ENCODE measurements at regions not wholly inside any gene's neighbourhood (a gene's known extent, or its start where the extent isn't known, plus 50 kb on each side); places are given as distances from the start of the nearest gene placed in this dataset.

- DNase-seq: no peak
Measured at GRCh38 chr4:12791536-12791935, 692.6 kb downstream of the RAB28 start.

GRCh38 chr4:12787261-12787660 lies 696.9 kb downstream of the RAB28 start:
- no peak for DNase-seq

DNA sequence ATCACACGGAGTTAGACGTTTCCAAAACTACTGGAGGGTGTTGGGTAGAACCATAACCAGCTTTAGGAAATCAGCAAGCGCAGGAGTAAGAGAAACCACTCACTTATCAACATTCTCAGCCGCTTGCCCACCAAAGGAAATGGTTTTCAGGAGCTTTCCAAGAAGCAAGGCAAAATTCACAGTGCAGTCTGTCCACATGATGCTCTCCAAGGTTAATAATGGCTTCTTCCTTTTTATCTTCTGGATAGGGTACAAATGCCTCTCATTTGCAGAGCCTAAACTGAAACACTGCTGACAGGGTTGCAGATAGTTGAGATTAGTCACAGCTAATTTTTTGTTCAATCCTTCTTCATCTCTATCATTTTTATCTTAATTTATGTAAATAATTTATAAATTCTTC lies 705.4 kb downstream of the RAB28 start:
- DNase-seq: no peak

GRCh38 chr4:12778191-12778590 lies 705.9 kb downstream of the RAB28 start:
- no peak for DNase-seq

DNA sequence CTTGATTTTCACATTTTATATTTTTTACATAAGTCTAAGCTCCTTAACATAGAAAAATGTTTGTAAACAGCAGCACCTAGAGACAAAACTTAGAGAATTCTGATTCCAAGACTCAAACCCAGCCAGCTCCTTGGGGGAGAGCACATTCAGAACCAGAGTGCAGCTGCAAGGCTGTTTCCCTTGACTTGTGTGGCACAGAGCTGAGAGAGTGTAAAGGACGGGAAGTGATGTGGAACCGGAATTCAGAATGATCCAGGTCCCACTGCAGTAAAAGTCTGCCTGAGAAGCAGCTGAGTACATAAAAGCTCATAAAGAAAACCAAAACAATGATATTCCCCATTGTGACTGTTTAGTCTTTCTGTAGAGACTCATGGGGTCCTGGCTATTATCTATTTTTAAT lies 713.8 kb downstream of the RAB28 start:
- DNase-seq: no peak

DNA sequence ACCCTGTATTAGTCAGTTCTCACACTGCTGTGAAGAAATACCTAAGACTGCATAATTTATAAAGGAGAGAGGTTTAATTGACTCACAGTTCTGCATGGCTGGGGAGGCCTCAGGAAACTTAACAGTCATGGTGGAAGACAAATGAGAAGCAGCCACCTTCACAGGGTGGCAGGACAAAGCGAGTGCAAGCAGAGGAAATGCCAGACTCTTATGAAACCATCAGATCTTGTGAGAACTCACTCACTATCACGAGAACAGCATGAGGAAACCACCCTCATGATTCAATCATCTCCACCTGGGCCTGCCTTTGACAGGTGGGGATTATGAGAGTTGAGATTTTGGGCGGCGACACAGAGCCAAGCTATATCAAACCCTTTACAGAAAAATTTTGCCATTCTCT lies 722.4 kb downstream of the RAB28 start:
- DNase-seq: no peak

DNA sequence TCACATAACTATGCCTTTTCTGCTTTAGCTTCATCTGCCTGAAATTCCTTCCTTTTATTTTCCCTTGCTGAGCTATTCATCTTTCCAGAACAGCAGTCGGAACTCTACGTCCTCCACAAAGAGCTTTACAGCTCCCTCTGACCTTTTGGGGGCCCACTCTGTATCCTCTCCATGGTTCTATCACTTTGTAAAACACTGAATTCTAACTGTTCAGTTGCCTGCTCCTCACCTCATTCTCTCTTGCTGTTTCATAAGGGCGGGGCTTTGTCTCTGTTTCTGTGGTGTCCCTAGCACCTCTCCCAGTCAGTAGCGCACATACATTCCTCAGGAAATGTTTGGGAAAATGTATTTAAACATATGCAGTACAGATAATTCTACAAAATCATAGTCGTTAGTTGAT lies 737.0 kb downstream of the RAB28 start:
- no peak for DNase-seq

DNA sequence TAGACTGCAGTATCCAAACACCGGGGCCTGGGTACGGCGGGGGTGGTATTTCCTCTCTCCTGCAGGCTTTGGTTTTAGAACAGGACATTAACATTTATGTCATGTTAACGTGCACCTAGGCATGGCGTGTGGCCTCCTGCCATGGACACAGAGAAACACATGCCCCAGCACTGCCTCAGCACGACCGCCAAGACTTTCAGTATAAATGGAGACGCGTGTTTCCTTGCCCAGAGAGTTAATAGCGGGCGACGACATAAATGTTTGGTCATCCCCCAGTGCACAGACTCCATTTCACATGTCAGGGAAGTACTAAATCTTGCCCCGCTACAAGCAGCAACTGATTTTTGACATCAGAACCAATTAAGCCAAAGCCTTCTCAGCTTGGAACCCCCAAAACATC lies 737.9 kb downstream of the RAB28 start:
- DNase-seq: no peak

DNA sequence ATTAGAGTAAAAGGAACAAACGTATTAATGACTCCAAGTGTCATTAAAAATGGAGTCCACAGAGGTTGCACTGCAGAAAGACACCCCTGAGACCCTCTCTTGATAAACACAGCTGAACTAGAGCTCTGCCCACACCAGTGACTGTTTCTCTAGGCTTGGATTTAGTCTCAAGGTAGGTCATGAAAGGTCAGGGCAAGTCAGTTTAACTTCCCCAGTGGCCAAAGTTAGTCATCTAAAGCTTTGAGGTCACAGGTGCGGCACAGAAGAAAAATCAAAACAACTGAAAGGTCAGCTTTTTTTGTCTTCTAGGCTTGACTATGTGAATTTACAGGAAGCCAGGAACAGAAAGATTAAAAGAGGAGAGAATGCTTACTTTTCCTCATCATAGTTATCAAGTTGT lies 749.6 kb downstream of the RAB28 start:
- no peak for DNase-seq

DNA sequence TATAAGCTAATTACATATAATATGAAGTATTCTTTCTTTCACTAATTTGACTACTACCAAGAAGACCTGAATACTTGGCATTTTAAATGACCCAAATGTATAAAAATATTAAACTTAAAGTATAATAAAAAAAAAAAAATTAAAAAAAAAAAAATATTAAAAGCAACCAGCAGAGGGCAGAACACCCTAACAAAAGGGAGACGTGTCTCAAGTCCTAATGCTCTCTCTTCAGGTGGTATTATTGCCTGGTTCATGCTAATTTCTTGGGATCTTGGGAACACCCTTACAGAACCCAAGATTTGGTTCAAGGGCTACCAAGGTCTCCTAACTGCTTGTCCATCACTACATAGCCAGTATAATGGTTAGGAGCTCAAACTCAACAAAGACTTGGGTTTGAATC lies 754.8 kb downstream of the RAB28 start:
- no peak for DNase-seq

GRCh38 chr4:12724510-12724909 lies 759.6 kb downstream of the RAB28 start:
- DNase-seq: no peak

- no peak for DNase-seq
Measured at GRCh38 chr4:12723849-12724447, 760.2 kb downstream of the RAB28 start.

- no peak for DNase-seq
Measured at GRCh38 chr4:12716896-12717295, 767.2 kb downstream of the RAB28 start.

DNA sequence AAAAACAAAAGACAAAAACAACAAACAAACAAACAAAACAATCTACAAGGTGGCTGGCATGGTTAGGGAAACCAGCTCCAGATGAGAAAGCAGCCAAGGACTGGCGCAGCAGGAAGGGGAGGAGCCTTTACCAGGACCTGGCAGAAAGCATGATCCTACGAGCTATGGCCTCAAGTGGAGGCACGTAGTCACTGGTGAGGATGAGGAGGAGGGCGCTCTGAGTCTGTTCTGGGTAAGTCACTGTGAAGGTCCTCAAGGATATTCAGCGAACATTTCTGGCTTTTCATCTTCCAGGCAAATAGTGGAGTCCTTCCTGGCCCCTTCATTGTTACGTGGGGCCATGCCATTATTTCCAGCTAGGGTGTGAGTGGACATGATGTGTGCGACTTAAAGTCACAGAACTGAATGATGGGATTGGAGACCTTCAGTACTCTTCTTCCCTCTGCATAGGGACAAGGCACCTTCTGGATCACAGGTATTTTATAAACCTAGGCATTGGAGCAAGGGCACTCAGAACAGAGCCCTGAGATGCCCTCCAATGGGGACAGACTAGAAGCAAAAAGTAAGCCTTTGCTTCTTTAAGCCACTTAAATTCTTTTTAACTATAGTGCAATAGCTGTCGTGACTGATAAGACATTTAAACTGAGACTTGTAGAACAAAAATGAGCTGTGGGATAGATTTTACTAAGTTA lies 771.3 kb downstream of the RAB28 start:
- no peak for DNase-seq

- no peak for DNase-seq
Measured at GRCh38 chr4:12707381-12708175, 776.6 kb downstream of the RAB28 start.

DNA sequence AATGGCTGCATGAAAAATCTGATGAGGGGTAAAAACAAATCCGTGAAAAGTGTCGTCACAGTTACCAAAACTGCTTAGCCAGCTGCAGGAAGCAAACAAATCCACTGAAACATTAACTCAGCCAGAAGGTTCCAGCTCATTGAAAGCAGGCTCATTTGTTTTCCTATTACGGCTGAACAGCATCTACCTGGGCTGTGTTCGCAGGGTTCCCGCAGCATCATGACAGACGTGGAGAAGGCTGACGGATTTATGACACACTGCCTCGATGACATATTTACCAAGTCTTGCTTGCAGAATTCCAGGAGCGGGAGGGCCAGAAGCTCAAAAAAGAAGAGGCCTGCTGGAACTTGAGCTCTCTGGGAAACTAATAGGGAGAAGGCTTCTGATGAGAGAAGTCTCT lies 781.1 kb downstream of the RAB28 start:
- DNase-seq: no peak

DNA sequence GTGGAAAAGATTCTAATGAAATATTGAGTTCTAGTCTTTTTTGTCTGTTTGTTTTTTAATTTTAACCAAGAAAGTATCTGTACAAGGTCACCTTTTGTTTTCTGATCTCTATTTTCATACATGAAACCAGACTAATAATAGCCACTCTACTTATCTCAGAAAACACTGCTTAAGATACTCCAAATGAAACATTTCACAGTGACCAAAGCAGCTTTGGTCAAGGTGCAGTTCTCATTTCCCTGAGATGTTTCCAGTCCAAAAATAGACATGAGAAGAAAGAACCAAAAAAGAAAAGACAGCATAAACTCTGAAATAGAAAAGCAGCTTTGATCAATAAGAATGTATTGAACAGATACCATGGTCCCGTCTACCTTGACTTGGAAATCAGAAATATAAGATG lies 782.8 kb downstream of the RAB28 start:
- no peak for DNase-seq

DNA sequence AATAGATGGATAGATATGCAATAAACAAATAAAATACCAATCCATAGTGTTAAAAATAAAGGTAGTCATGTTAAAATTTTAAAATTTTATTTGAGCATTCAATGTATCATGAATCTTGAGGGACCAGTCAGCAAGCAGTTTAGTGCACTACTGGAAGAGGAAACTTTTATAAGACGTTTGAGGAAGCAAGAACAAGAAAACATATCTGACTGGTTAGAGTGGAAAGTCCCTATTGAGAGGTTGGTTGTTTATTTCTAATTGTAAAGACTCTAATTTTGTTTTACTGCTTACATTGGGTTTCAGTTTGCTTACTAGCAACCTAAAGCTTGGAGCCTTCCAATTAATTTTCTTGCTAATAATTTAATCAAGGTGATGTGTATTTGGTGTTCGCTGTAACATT lies 786.2 kb downstream of the RAB28 start:
- no peak for DNase-seq

DNA sequence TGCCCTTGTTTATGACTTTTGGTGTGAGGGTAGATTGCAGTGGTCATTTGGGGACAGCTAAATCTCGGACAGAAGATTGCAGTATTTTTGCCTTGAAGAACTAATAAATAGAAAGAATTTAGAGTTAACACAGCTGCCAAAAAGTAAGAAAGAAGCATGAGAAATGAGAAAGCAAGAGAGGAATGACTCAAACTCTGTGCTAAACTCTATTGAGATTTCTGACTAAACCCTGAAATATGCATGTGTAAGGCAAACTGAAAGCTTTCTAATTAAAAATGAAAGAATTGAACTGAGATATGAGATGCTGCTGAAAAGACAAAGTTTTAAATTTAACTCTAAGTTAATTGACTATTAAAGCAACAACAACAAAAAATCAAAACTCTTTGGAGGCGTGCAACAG lies 791.3 kb downstream of the RAB28 start:
- DNase-seq: no peak

GRCh38 chr4:12691168-12691567 lies 793.0 kb downstream of the RAB28 start:
- DNase-seq: no peak

- no peak for DNase-seq
Measured at GRCh38 chr4:12689457-12689856, 794.7 kb downstream of the RAB28 start.

- DNase-seq: no peak
Measured at GRCh38 chr4:12679217-12679616, 804.9 kb downstream of the RAB28 start.

GRCh38 chr4:12674184-12674583 lies 810.0 kb downstream of the RAB28 start:
- no peak for DNase-seq

DNA sequence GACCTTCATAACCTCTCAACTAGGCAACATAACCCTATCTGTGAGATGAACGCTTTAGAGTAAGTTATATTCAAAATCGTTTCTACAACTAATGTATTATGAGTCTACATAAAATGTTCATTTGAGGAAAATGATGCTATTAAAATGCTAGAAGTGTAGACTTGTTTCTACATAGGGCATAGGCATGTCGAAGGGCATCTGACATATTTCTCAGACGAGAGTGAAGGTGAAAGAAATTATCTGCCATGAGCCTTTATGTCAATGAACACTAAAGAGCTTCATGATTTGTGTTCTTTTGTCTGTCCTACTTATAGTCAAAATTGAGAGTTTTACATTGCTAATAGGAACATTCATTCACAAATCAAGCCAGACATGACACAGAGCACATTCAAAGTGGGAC lies 811.8 kb downstream of the RAB28 start:
- no peak for DNase-seq
